IPS-15b (cell line): ENCODE measurements at regions not wholly inside any gene's neighbourhood (a gene's known extent, or its start where the extent isn't known, plus 50 kb on each side); places are given as distances from the start of the nearest gene placed in this dataset.

Source experiments
- H3K27me3 ChIP-seq: one replicate; pipeline ENCODE4 v1.6.1; 2013; ENCODE audit warnings: low read length; ENCODE audit not compliant: control insufficient read depth, insufficient read depth
- H3K36me3 ChIP-seq: one replicate; pipeline ENCODE4 v1.6.1; 2013; ENCODE audit warnings: low read length; ENCODE audit not compliant: control insufficient read depth, insufficient read depth
- H3K4me1 ChIP-seq: one replicate; pipeline ENCODE4 v1.6.1; 2013; ENCODE audit warnings: mild to moderate bottlenecking, low read length; ENCODE audit not compliant: control insufficient read depth, insufficient read depth
- H3K4me3 ChIP-seq: one replicate; pipeline ENCODE4 v1.5.1; 2013; ENCODE audit warnings: low read depth, low read length
- H3K9ac ChIP-seq: one replicate; pipeline ENCODE4 v1.6.1; 2013; ENCODE audit warnings: low read depth, mild to moderate bottlenecking, low read length
- H3K9me3 ChIP-seq: one replicate; pipeline ENCODE4 v1.6.1; 2013; ENCODE audit warnings: mild to moderate bottlenecking, low read length; ENCODE audit not compliant: control insufficient read depth, insufficient read depth

GRCh38 chr5:62969409-62970120 is 390.9 kb downstream of the LRRC70 start:
- Histone ChIP-seq H3K9ac (no peak overlapping the region), H3K36me3 (no peaks in the 10 kb centered on the region), H3K9me3 (peaks cover 9% of the 10 kb centered on the region), H3K4me1 (no peaks in the 10 kb centered on the region), H3K4me3 (no peak overlapping the region), H3K27me3 (no peaks in the 10 kb centered on the region)

DNA sequence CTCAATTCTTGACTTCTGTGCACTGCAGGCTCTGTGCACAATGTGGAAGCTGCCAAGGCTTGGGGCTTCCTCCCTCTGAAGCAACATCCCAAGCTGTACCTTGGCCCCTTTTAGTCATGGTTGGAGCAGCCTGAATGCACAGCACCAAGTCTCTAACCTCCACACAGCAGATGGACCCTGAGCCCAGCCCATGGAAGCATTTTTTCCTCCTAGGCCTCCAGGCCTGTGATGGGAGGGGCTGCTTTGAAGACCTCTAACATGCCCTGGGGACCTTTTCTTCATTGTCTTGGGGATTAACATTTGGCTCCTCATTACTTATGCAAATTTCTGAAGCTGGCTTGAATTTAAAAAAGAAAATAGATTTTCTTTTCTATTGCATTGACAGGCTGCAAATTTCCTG is 385.8 kb downstream of the LRRC70 start:
- H3K4me1 ChIP-seq: no peaks in the 10 kb centered on the region
- H3K4me3 ChIP-seq: no peak overlapping the region
- no peak overlapping the region for H3K9ac ChIP-seq
- H3K9me3 ChIP-seq: peaks cover 24% of the 10 kb centered on the region
- no peaks in the 10 kb centered on the region for H3K36me3 ChIP-seq
- H3K27me3 ChIP-seq: no peaks in the 10 kb centered on the region

GRCh38 chr5:62960781-62961180 is 382.2 kb downstream of the LRRC70 start:
- Histone ChIP-seq H3K4me1 (no peaks in the 10 kb centered on the region), H3K9me3 (peaks cover 24% of the 10 kb centered on the region), H3K27me3 (no peaks in the 10 kb centered on the region), H3K36me3 (no peaks in the 10 kb centered on the region), H3K9ac (no peak overlapping the region), H3K4me3 (no peak overlapping the region)

DNA sequence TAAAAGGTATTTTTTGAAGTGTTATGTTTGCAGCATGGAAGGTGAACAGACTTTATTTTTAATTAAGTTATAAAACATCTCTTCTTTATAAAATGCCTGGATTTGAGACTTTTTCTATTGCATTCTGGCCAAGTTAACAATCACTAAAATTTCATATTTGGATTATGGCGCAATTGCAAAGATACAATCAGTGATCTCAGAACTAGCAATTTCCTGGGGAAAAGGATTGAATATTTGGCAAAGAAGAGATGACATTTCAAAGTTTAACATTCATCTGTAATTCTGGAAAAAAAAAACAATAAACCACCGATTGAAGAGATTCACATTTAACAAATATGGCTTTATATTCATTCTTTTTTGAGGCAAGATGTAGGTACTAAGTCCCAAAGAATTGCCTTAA is 378.0 kb downstream of the LRRC70 start:
- no peaks in the 10 kb centered on the region for H3K27me3 ChIP-seq
- no peak overlapping the region for H3K4me3 ChIP-seq
- no peak overlapping the region for H3K9ac ChIP-seq
- no peaks in the 10 kb centered on the region for H3K36me3 ChIP-seq
- H3K9me3 ChIP-seq: no peaks in the 10 kb centered on the region
- no peaks in the 10 kb centered on the region for H3K4me1 ChIP-seq

DNA sequence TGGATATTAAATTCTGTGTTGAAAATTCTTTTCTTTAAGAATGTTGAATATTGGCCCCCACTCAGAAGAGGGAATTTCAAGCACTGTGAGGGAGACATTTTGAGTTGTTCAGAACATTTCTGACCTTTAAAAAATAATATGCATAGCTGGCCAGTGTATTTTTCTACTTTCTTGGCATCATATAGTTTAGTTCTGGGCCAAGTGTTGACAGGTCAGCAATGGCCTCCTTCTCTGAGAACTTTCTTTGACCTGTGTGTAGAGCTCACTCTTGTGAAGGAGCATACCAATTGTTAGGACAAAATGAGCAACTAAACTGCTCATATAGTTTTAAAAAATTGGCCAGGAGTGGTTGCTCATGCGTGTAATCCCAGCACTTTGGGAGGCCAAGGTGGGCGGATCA is 376.0 kb downstream of the LRRC70 start:
- Histone ChIP-seq H3K9me3 (no peaks in the 10 kb centered on the region), H3K4me1 (no peaks in the 10 kb centered on the region), H3K36me3 (no peaks in the 10 kb centered on the region), H3K4me3 (no peak overlapping the region), H3K9ac (no peak overlapping the region), H3K27me3 (no peaks in the 10 kb centered on the region)

DNA sequence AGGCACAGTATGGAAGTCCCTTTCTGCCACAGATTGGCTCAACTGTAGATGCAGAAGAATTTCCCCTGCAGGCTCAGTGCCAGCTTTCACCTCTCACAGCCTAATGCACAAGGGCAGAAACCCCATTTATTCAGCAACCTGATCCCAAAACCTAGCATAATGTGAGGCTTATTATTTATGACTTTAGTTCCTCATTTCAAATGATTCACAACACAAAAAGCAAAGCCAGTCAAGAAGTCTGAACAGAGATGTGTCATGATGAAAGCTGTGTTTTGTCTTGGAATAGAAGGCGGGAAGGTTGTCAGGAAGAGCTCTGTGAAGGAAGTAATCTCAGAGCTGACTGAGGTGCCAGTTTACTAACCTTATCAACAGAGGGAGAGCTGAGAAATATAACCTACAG is 369.7 kb downstream of the LRRC70 start:
- Histone ChIP-seq H3K4me1 (no peaks in the 10 kb centered on the region), H3K27me3 (no peaks in the 10 kb centered on the region), H3K4me3 (no peak overlapping the region), H3K9ac (no peak overlapping the region), H3K36me3 (no peaks in the 10 kb centered on the region), H3K9me3 (no peaks in the 10 kb centered on the region)

- Histone ChIP-seq H3K4me1 (no peaks in the 10 kb centered on the region), H3K27me3 (no peaks in the 10 kb centered on the region), H3K4me3 (no peak overlapping the region), H3K36me3 (no peaks in the 10 kb centered on the region), H3K9ac (no peak overlapping the region), H3K9me3 (no peaks in the 10 kb centered on the region)
Measured at GRCh38 chr5:62942384-62942783, 363.8 kb downstream of the LRRC70 start.

GRCh38 chr5:62938927-62939326 is 360.3 kb downstream of the LRRC70 start:
- H3K9me3 ChIP-seq: no peaks in the 10 kb centered on the region
- no peaks in the 10 kb centered on the region for H3K27me3 ChIP-seq
- no peak overlapping the region for H3K4me3 ChIP-seq
- H3K9ac ChIP-seq: no peak overlapping the region
- H3K36me3 ChIP-seq: no peaks in the 10 kb centered on the region
- H3K4me1 ChIP-seq: no peaks in the 10 kb centered on the region

DNA sequence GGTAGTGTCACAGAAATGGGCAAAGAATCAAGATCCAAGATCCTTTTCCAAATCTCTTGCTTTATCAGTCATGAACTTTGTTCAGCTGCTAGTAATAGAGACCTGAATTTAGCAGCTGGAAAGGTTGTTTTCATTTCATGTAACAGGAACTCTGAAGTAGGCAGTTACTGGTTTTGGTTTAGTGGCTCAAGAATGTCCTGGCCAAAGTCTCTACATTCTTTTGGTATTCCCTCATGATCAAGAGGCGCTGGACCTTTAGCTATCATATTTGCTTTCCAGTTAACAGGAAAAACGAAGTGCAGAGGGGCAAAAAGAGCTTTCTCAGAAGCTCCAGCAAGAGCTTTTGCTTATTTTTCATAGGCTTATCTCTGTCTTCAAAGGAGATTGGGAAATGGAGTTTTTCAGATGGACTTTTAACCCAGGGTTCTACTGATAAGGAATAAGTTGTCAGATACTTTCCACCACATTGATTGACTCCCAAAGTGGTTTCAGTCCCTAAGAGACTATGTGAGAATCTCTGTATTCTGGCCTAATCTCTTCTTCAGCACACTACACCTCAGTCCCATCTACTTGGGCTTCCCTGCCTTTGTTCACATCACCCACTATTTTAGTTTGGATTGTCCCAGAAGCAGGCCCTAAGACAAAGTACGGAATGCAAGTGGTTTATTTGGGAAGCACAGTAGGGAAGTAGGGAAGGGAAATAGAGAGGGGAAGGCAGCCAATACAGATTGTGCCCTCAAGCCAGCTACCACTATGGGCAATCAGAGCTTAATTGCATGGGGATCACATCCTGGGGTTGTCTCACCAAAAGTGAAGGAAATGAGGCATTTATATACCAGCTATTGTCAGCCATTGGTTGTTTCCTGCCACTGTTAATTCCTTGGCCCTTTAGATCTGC is 359.3 kb downstream of the LRRC70 start:
- H3K36me3 ChIP-seq: no peaks in the 10 kb centered on the region
- no peak overlapping the region for H3K4me3 ChIP-seq
- H3K9ac ChIP-seq: no peak overlapping the region
- no peaks in the 10 kb centered on the region for H3K9me3 ChIP-seq
- H3K4me1 ChIP-seq: no peaks in the 10 kb centered on the region
- H3K27me3 ChIP-seq: no peaks in the 10 kb centered on the region

- no peaks in the 10 kb centered on the region for H3K36me3 ChIP-seq
- no peak overlapping the region for H3K4me3 ChIP-seq
- no peaks in the 10 kb centered on the region for H3K27me3 ChIP-seq
- H3K9me3 ChIP-seq: no peaks in the 10 kb centered on the region
- H3K9ac ChIP-seq: no peak overlapping the region
- no peaks in the 10 kb centered on the region for H3K4me1 ChIP-seq
Measured at GRCh38 chr5:62935660-62936059, 357.0 kb downstream of the LRRC70 start.

GRCh38 chr5:62934319-62934718 is 355.7 kb downstream of the LRRC70 start:
- no peak overlapping the region for H3K4me3 ChIP-seq
- H3K27me3 ChIP-seq: no peaks in the 10 kb centered on the region
- no peaks in the 10 kb centered on the region for H3K36me3 ChIP-seq
- H3K9me3 ChIP-seq: no peaks in the 10 kb centered on the region
- H3K4me1 ChIP-seq: no peaks in the 10 kb centered on the region
- H3K9ac ChIP-seq: no peak overlapping the region

DNA sequence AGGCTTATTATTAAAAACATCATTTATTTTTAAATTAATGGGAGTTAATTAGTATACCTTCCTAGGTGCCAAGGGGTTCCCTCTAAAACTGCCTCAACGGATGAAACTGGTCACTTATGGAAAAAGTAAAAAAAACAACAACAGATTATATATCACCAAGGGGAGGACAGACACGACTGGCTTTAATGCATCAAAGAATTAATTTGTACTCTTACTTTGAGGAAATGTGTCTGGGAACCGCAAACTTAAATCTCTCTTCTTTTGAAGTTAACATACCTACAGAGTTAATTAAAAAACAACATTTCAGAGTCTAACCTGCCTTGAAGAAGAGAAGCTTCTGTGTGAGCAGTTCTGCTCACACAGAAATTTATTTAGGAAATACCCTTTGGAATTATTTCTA is 354.6 kb downstream of the LRRC70 start:
- no peaks in the 10 kb centered on the region for H3K9me3 ChIP-seq
- no peaks in the 10 kb centered on the region for H3K27me3 ChIP-seq
- no peaks in the 10 kb centered on the region for H3K4me1 ChIP-seq
- no peaks in the 10 kb centered on the region for H3K36me3 ChIP-seq
- H3K9ac ChIP-seq: no peak overlapping the region
- H3K4me3 ChIP-seq: no peak overlapping the region
